GM23338 (cell line): ENCODE measurements at regions not wholly inside any gene's neighbourhood (a gene's known extent, or its start where the extent isn't known, plus 50 kb on each side); places are given as distances from the start of the nearest gene placed in this dataset.

Source experiments
- ATAC-seq: fragments of 200-7000 bp; cut with Tn5 transposase; 3 replicates; pipeline ENCODE4 v1.9.1; 2020
- DNase-seq: peaks from one replicate; pipeline ENCODE4 v3.0.0-alpha.2; 2015; ENCODE audit warnings: low spot score
- H2AFZ ChIP-seq: fragments of 200-600 bp; sonication (generic); 2 replicates; pipeline ENCODE4 v1.8.0; 2016; ENCODE audit warnings: antibody characterized with exemption, mild to moderate bottlenecking, moderate library complexity
- H3F3A ChIP-seq: fragments of 200-600 bp; sonication (generic); replicated peaks from 2 replicates; pipeline ENCODE4 v1.8.0; 2017; ENCODE audit warnings: antibody characterized with exemption, mixed run types, low read depth
- H3K27ac ChIP-seq: fragments of 200-600 bp; sonication (generic); 2 replicates; pipeline ENCODE4 v1.6.1; 2016; ENCODE audit warnings: low read depth
- H3K27me3 ChIP-seq: fragments of 200-600 bp; sonication (generic); 2 replicates; pipeline ENCODE4 v1.8.0; 2016; ENCODE audit warnings: mild to moderate bottlenecking, mixed run types, moderate library complexity; ENCODE audit not compliant: insufficient read depth
- H3K36me3 ChIP-seq: fragments of 200-600 bp; sonication (generic); 2 replicates; pipeline ENCODE4 v1.8.0; 2016; ENCODE audit warnings: mild to moderate bottlenecking; ENCODE audit not compliant: insufficient read depth
- H3K4me1 ChIP-seq: fragments of 200-600 bp; sonication (generic); 2 replicates; pipeline ENCODE4 v1.8.0; 2016; ENCODE audit warnings: mild to moderate bottlenecking, moderate library complexity; ENCODE audit not compliant: insufficient read depth
- H3K4me2 ChIP-seq: fragments of 200-600 bp; sonication (generic); 2 replicates; pipeline ENCODE4 v1.7.1; 2017; ENCODE audit warnings: mixed run types
- H3K4me3 ChIP-seq: fragments of 200-600 bp; sonication (generic); 2 replicates; pipeline ENCODE4 v1.6.1; 2016; ENCODE audit warnings: mixed run types
- H3K79me2 ChIP-seq: fragments of 200-600 bp; sonication (generic); replicated peaks from 2 replicates; pipeline ENCODE4 v1.8.0; 2017; ENCODE audit warnings: mild to moderate bottlenecking; ENCODE audit not compliant: insufficient read depth
- H3K9me2 ChIP-seq: fragments of 200-600 bp; sonication (generic); 2 replicates; pipeline ENCODE4 v1.8.0; 2017; ENCODE audit not compliant: insufficient read depth
- H4K20me1 ChIP-seq: fragments of 200-600 bp; sonication (generic); replicated peaks from 2 replicates; pipeline ENCODE4 v1.8.0; 2017; ENCODE audit warnings: mild to moderate bottlenecking; ENCODE audit not compliant: insufficient read depth
- H3K27ac Mint-ChIP-seq: 2 replicates; pipeline ENCODE4 v1.8.0; 2020; ENCODE audit warnings: inconsistent platforms, mild to moderate bottlenecking, moderate library complexity, mixed read lengths
- H3K27me3 Mint-ChIP-seq: 3 replicates; pipeline ENCODE4 v1.8.0; 2022; ENCODE audit warnings: low read depth, mild to moderate bottlenecking, moderate library complexity, mixed read lengths, inconsistent platforms; ENCODE audit not compliant: insufficient read depth, poor library complexity
- H3K36me3 Mint-ChIP-seq: 3 replicates; pipeline ENCODE4 v1.8.0; 2021; ENCODE audit warnings: low read depth, mild to moderate bottlenecking, inconsistent platforms, moderate library complexity, mixed read lengths
- H3K4me1 Mint-ChIP-seq: 3 replicates; pipeline ENCODE4 v1.8.0; 2020; ENCODE audit warnings: mild to moderate bottlenecking, inconsistent platforms, mixed read lengths
- H3K4me3 Mint-ChIP-seq: 3 replicates; pipeline ENCODE4 v1.8.0; 2021; ENCODE audit warnings: moderate library complexity, mild to moderate bottlenecking, inconsistent platforms, mixed read lengths
- H3K9me3 Mint-ChIP-seq: 3 replicates; pipeline ENCODE4 v1.8.0; 2020; ENCODE audit warnings: moderate library complexity, mild to moderate bottlenecking, inconsistent platforms, mixed read lengths
- CREB1 ChIP-seq: fragments of 250-450 bp; sonication (Bioruptor Pico); IDR thresholded peaks from 2 replicates; pipeline ENCODE4 v1.5.0; 2020; ENCODE audit warnings: low read depth, mild to moderate bottlenecking, moderate library complexity
- EZH2 ChIP-seq: fragments of 200-600 bp; sonication (generic); IDR thresholded peaks from one replicate; pipeline ENCODE4 v1.8.0; 2017; ENCODE audit warnings: antibody characterized with exemption, mild to moderate bottlenecking, low read depth; ENCODE audit not compliant: unreplicated experiment
- EZH2phosphoT487 ChIP-seq: fragments of 200-600 bp; sonication (generic); IDR thresholded peaks from one replicate; pipeline ENCODE4 v1.8.1; 2018; ENCODE audit warnings: antibody characterized with exemption; ENCODE audit not compliant: unreplicated experiment
- JUNB ChIP-seq: IDR thresholded peaks from one replicate; pipeline ENCODE4 v1.6.1; 2016; ENCODE audit warnings: antibody characterized with exemption; ENCODE audit not compliant: unreplicated experiment
- NANOG ChIP-seq: IDR thresholded peaks from 2 replicates; pipeline ENCODE4 v1.6.1; 2016; ENCODE audit warnings: antibody characterized with exemption, borderline replicate concordance
- POLR2AphosphoS5 ChIP-seq: IDR thresholded peaks from 2 replicates; pipeline ENCODE4 v1.6.1; 2016; ENCODE audit warnings: antibody characterized with exemption, low read depth
- STAT1 ChIP-seq: IDR thresholded peaks from one replicate; pipeline ENCODE4 v1.6.1; 2016; ENCODE audit warnings: antibody characterized with exemption; ENCODE audit not compliant: unreplicated experiment
- ZNF114 ChIP-seq: fragments of 250-450 bp; sonication (Bioruptor Pico); IDR thresholded peaks from 2 replicates; pipeline ENCODE4 v1.5.0; 2020; ENCODE audit warnings: mild to moderate bottlenecking, moderate library complexity
- ZNF331 ChIP-seq: fragments of 250-450 bp; sonication (Bioruptor Pico); IDR thresholded peaks from 2 replicates; pipeline ENCODE4 v1.5.0; 2020; ENCODE audit warnings: low read depth, mild to moderate bottlenecking, moderate library complexity
- TF ChIP-seq, protein P1 (sequence below): IDR thresholded peaks from one replicate; pipeline ENCODE4 v1.6.1; 2018; ENCODE audit warnings: antibody characterized with exemption; ENCODE audit not compliant: unreplicated experiment
- TF ChIP-seq, protein P2 (sequence below), 2 experiments: fragments of 200-600 bp in 1 of 2; sonication (generic) in 1 of 2; conservative IDR thresholded peaks; 2 replicates each; pipeline versions ENCODE4 v1.5.1 to v1.6.1; 2016 to 2017; ENCODE audit warnings: antibody characterized with exemption in 2 of 2, low read depth in 2 of 2, mild to moderate bottlenecking in 2 of 2, moderate library complexity in 1 of 2
- TF ChIP-seq, protein P3 (sequence below): fragments of 250-450 bp; sonication (Bioruptor Pico); IDR thresholded peaks from 2 replicates; pipeline ENCODE4 v1.5.0; 2020; ENCODE audit warnings: mild to moderate bottlenecking, moderate library complexity
- TF ChIP-seq, protein P4 (sequence below): IDR thresholded peaks from 2 replicates; pipeline ENCODE4 v1.6.1; 2016; ENCODE audit warnings: antibody characterized with exemption

DNA sequence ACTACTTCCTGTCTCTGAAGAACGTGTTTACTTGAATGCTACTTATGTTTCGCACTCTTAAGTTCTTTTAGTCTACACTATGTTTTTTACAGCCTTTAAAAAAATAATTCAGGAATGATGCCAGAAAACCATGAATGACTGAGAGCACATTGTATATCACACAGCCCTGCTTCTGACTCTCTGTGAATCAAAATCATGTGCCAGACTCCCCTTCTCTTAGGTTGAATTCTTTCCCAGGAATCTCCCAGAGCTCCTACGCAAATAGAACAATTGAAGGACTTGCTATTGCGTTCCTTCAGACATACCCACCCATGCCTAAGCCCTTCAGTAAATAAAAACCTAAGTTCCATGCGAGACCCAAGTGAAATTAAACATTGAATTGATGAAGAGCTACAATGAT is 782.0 kb upstream of the ALCAM start:
- Histone ChIP-seq H3K9me2 (no peaks in the 10 kb centered on the region), H3K27ac (no peak overlapping the region), H2AFZ (no peak overlapping the region), H4K20me1 (no peaks in the 10 kb centered on the region), H3F3A (no peaks in the 10 kb centered on the region), H3K4me1 (no peaks in the 10 kb centered on the region), H3K36me3 (no peaks in the 10 kb centered on the region), H3K27me3 (no peaks in the 10 kb centered on the region), H3K4me2 (no peak overlapping the region), H3K79me2 (no peaks in the 10 kb centered on the region), H3K4me3 (no peak overlapping the region)
- TF ChIP-seq, protein P1, sequence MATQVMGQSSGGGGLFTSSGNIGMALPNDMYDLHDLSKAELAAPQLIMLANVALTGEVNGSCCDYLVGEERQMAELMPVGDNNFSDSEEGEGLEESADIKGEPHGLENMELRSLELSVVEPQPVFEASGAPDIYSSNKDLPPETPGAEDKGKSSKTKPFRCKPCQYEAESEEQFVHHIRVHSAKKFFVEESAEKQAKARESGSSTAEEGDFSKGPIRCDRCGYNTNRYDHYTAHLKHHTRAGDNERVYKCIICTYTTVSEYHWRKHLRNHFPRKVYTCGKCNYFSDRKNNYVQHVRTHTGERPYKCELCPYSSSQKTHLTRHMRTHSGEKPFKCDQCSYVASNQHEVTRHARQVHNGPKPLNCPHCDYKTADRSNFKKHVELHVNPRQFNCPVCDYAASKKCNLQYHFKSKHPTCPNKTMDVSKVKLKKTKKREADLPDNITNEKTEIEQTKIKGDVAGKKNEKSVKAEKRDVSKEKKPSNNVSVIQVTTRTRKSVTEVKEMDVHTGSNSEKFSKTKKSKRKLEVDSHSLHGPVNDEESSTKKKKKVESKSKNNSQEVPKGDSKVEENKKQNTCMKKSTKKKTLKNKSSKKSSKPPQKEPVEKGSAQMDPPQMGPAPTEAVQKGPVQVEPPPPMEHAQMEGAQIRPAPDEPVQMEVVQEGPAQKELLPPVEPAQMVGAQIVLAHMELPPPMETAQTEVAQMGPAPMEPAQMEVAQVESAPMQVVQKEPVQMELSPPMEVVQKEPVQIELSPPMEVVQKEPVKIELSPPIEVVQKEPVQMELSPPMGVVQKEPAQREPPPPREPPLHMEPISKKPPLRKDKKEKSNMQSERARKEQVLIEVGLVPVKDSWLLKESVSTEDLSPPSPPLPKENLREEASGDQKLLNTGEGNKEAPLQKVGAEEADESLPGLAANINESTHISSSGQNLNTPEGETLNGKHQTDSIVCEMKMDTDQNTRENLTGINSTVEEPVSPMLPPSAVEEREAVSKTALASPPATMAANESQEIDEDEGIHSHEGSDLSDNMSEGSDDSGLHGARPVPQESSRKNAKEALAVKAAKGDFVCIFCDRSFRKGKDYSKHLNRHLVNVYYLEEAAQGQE: no peak
- TF ChIP-seq NANOG (no peak), JUNB (no peak), CREB1 (CRISPR knock-in tag) (no peak), ZNF331 (CRISPR knock-in tag) (no peak), STAT1 (no peak), ZNF114 (no peak), EZH2 (no peak), EZH2phosphoT487 (no peak), POLR2AphosphoS5 (no peak)
- TF ChIP-seq, protein P2, sequence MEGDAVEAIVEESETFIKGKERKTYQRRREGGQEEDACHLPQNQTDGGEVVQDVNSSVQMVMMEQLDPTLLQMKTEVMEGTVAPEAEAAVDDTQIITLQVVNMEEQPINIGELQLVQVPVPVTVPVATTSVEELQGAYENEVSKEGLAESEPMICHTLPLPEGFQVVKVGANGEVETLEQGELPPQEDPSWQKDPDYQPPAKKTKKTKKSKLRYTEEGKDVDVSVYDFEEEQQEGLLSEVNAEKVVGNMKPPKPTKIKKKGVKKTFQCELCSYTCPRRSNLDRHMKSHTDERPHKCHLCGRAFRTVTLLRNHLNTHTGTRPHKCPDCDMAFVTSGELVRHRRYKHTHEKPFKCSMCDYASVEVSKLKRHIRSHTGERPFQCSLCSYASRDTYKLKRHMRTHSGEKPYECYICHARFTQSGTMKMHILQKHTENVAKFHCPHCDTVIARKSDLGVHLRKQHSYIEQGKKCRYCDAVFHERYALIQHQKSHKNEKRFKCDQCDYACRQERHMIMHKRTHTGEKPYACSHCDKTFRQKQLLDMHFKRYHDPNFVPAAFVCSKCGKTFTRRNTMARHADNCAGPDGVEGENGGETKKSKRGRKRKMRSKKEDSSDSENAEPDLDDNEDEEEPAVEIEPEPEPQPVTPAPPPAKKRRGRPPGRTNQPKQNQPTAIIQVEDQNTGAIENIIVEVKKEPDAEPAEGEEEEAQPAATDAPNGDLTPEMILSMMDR (conservative IDR thresholded peaks at IDR 0.05; ENCODE audit: low read depth in 2 of 2): no peak
- TF ChIP-seq, protein P3, sequence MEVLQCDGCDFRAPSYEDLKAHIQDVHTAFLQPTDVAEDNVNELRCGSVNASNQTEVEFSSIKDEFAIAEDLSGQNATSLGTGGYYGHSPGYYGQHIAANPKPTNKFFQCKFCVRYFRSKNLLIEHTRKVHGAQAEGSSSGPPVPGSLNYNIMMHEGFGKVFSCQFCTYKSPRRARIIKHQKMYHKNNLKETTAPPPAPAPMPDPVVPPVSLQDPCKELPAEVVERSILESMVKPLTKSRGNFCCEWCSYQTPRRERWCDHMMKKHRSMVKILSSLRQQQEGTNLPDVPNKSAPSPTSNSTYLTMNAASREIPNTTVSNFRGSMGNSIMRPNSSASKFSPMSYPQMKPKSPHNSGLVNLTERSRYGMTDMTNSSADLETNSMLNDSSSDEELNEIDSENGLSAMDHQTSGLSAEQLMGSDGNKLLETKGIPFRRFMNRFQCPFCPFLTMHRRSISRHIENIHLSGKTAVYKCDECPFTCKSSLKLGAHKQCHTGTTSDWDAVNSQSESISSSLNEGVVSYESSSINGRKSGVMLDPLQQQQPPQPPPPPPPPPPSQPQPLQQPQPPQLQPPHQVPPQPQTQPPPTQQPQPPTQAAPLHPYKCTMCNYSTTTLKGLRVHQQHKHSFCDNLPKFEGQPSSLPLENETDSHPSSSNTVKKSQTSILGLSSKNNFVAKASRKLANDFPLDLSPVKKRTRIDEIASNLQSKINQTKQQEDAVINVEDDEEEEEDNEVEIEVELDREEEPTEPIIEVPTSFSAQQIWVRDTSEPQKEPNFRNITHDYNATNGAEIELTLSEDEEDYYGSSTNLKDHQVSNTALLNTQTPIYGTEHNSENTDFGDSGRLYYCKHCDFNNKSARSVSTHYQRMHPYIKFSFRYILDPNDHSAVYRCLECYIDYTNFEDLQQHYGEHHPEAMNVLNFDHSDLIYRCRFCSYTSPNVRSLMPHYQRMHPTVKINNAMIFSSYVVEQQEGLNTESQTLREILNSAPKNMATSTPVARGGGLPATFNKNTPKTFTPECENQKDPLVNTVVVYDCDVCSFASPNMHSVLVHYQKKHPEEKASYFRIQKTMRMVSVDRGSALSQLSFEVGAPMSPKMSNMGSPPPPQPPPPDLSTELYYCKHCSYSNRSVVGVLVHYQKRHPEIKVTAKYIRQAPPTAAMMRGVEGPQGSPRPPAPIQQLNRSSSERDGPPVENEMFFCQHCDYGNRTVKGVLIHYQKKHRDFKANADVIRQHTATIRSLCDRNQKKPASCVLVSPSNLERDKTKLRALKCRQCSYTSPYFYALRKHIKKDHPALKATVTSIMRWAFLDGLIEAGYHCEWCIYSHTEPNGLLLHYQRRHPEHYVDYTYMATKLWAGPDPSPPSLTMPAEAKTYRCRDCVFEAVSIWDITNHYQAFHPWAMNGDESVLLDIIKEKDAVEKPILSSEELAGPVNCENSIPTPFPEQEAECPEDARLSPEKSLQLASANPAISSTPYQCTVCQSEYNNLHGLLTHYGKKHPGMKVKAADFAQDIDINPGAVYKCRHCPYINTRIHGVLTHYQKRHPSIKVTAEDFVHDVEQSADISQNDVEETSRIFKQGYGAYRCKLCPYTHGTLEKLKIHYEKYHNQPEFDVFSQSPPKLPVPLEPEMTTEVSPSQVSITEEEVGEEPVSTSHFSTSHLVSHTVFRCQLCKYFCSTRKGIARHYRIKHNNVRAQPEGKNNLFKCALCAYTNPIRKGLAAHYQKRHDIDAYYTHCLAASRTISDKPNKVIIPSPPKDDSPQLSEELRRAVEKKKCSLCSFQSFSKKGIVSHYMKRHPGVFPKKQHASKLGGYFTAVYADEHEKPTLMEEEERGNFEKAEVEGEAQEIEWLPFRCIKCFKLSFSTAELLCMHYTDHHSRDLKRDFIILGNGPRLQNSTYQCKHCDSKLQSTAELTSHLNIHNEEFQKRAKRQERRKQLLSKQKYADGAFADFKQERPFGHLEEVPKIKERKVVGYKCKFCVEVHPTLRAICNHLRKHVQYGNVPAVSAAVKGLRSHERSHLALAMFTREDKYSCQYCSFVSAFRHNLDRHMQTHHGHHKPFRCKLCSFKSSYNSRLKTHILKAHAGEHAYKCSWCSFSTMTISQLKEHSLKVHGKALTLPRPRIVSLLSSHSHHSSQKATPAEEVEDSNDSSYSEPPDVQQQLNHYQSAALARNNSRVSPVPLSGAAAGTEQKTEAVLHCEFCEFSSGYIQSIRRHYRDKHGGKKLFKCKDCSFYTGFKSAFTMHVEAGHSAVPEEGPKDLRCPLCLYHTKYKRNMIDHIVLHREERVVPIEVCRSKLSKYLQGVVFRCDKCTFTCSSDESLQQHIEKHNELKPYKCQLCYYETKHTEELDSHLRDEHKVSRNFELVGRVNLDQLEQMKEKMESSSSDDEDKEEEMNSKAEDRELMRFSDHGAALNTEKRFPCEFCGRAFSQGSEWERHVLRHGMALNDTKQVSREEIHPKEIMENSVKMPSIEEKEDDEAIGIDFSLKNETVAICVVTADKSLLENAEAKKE: no peak
- TF ChIP-seq, protein P4, sequence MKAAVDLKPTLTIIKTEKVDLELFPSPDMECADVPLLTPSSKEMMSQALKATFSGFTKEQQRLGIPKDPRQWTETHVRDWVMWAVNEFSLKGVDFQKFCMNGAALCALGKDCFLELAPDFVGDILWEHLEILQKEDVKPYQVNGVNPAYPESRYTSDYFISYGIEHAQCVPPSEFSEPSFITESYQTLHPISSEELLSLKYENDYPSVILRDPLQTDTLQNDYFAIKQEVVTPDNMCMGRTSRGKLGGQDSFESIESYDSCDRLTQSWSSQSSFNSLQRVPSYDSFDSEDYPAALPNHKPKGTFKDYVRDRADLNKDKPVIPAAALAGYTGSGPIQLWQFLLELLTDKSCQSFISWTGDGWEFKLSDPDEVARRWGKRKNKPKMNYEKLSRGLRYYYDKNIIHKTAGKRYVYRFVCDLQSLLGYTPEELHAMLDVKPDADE: no peak
- H3K27ac Mint-ChIP-seq: no peak overlapping the region
- no peak for DNase-seq
- H3K36me3 Mint-ChIP-seq: peaks cover 3% of the 10 kb centered on the region; the same call in 1 of the 3 replicates
- H3K27me3 Mint-ChIP-seq: no peaks in the 10 kb centered on the region
- H3K9me3 Mint-ChIP-seq: peaks cover 8% of the 10 kb centered on the region
- no peak for ATAC-seq
- H3K4me3 Mint-ChIP-seq: no peak overlapping the region
- H3K4me1 Mint-ChIP-seq: no peaks in the 10 kb centered on the region
